Occipital lobe (tissue), 1 donor: ENCODE measurements at regions not wholly inside any gene's neighbourhood (a gene's known extent, or its start where the extent isn't known, plus 50 kb on each side); places are given as distances from the start of the nearest gene placed in this dataset.
A peak's percentile ranks its signal among the peaks of the same experiment; 100 is the strongest.
"Not testable (repeated sequence)": the region's sequence is repeated elsewhere in the genome, so short reads cannot be mapped to it uniquely, and the experiment has no call there.

Experiments used
- DNase-seq: peaks from one replicate; lab custom pipeline; 2025; lab: John Stamatoyannopoulos, UW

DNA sequence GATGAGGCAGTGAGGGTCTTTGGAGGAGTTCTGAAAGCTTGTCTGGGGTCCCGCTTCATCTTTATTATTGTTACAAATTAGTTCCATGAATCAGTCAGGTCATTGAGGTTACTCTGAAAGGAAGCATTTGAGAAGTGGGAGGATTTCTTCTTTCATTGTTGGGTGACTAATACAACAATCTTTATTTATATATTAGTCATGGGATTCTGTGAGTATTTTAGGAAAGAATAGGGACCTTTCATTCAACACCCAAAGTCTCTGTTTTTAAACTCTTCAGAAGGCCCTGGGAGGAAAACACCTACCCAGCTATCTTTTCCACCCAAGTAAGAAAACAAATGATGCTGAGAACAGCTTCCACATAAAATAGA, 98.3 kb downstream of the SOD2 start:
- DNase-seq, result no peak

DNA sequence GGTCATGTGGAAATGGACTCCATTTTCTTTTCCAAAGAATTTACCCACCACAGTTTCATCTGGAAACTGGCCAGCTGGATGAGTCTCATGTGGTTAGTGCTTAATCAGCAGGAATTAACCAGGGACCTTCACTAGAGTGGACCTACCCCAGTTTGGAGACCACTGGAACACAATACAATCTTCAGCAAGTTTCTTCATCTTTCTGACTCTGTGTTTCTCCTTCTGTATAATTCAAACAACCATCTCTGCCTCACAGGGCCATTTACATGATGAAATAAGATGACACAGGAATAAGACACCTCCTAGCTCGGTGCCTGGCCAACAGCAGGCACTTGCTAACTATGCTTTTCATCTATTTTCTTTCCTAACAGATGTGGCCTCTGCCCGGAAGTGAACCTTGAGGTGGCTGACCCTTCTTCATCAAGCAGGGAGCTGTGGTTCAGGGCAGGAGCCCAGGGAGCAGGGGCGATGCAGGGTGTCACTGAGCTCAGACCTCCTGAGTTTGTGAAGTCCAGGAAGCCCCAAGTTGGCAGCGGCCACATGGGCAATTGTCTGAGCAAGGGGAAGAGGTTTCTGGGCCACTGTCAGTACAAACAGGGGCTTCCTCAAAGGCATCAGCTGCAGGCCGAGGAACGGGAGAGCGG, 98.8 kb downstream of the SOD2 start:
- no peak for DNase-seq

DNA sequence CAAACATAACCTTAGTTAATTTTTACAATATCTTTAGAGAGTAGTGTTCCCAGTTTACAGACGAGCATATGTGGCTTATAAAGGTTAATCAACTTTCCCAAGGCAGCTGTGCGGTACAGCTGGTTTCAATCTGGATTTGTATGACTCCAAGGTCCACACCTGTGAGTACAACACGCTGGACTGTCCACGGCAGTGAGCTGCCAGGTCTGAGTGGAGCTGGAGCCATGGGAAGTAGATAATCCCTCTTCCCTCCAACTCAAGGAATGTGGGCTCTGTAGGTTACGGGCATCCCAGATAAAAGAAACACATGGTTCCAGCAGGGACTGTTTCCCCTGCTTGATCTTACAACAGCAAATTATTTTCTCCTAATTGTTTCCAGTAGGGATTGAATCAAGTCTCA, 102.2 kb downstream of the SOD2 start:
- no peak for DNase-seq

DNA sequence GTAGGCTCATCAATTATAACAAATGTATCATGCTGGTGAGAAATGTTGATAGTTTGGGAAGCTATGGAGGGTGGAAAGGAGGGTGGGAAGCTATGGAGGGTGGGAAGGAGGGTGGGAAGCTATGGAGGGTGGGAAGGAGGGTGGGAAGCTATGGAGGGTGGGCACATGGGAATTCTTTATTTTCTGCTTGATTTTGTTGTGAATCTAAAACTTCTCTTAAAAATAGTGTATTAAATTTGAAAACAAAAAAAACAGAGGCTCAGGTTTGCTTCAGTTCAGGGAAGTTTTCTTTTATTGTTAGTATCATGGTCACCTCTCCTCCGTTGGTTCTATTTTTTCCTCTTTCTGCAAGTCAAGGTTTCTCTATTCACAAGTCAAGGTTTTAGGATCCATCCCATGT, 106.4 kb downstream of the SOD2 start:
- DNase-seq, result no peak

DNA sequence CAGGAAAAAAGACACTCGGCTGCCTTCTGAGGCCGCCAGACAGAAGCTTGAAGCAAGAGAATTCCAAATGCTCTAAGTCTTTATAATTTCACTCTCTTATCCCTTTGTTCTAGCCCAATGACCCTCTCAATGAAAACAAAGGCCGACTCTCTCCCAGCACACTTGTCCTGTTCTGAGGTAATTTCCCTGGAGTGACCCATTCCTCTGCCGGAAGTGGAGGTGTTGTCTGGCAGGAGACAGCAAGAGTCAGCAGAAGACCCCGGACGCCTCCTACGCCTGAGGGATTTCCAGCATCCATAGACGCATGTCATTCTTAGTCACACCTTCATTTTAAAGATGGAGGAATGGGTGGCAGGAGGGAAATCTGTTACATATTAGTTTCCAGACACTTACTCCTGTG, 110.3 kb downstream of the SOD2 start:
- no peak for DNase-seq

DNA sequence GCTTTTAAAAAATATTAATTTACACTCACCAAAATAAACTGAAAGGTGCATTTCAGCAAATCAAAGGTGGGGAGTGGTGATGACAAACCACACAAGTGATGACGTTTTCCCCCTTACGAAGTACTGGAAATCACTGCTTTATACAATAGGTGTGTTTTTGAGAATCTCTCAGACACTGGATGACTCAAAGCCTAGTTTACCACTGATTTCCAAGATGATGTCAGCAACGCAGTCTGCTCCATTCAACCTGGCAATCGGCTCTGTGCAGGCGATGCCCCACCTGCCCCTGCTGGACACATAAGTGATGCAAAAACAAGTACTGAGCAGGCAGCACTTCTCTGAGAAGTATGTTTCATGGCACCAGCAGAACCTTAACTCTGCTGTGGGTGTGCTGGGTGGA, 114.4 kb downstream of the SOD2 start:
- no peak for DNase-seq

DNA sequence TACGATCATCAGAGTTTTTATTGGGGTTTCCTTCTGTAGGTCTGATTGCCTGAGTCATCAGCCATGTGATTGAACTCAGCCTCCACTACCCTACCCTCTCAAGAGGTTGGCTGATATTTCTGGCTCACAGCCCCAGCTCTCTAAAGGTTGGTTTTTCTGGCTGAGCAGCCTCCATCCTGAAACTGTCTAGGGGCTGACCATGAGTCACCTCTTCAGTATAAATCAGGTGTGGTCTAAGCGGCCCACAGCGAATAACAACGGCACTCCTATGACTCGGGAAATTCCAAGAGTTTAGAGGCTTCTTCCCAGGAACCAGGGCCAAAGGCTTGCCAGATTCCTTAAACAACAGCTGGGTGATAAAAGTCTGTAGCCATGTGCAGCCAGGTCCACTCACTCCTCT, 115.5 kb downstream of the SOD2 start:
- peak; percentile 1 for DNase-seq

DNA sequence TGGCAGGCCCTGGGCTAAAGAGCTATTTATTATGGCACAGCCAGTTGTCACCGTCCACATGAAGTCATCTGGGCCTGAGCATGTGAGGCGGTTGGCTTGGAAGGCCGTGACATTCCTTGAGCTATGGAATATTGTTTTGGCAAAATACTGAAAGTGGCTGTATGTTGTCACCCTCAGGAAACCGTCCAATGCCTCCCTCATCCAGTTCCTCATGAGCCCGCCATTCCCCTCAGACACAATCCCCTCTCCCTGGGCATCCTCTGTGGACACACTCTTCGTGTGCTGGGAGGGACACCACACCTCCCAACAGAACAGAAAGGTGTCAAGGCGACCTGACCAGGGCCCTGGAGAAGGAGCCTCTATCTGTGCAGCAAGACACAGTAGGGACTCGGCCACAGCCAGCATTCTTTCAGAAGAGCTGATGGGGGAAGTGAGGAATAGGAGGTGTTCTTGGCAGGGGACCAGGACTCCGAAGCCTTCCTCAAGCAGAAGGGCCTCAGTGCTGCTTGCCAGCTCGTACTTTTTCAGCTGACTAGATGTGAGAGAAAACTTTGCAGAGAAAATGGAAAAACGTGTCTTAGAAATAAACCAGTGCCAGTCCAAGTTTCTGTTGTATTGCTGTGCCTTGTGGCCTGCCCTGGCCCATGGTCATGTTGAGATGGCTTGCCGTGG, 120.5 kb downstream of the SOD2 start:
- DNase-seq, result no peak

DNA sequence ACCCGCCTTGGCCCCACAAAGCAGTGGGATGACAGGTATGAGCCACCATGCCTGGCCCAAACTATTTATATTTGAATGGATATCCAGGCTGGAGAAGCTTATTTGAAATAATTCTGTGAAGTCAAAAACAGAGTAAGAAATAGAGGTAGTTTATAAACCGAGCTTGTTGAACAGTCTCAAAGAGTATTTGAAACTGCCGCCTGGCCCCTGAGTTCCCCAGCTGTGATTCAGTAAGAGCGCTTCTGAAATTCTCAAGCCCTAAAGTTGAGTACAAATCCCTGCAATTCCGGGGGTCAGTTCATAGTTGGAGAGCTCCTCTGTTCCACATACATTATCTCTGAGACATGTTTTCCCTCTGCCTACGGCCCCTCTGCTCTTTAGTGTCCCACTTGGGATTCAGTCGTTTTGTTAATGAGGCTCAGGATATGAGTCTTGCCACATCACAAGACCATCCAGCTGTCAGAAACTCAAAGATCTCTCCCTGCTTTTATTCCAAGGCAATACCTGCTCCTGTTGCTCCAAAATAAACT, 127.8 kb downstream of the SOD2 start:
- no peak for DNase-seq

DNA sequence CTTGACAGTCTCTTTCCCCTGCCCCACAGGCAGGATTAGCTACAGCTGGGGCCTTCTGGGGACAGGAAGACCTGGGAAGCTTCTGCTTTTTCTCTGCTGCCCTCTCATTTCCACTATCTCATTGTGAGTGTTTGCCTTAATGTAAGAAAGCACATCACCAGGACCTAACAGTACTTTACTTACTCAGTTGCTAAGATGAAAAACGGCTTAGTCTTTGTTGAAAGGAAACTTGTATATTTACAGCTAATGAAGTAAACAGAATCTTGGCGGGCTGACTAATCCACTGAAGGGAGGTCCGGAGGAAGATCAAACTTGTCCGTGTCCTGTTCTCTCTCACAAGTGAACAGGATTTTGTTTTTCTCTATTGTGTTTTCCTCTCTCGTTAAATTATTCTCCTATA, 128.6 kb downstream of the SOD2 start:
- no peak for DNase-seq

DNA sequence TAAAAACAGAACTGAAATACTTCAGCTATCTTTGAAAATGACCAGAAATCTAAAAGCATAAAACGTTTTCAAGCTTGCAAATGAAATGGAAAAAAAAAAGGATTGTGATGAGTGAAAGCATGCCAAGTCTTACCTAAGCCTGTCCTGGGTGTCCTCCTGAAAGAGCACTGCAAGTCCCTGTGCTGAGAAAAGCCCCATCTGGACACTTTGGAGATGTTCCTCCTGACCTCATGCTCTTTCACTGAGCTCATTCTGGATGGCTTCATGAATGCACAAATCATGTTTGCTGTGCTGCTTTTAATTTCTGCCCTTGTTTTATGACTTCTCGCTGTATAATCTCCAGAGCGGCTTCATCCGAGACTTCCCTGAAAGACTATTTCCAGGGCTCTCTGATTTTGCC, 136.0 kb downstream of the SOD2 start:
- no peak for DNase-seq

DNA sequence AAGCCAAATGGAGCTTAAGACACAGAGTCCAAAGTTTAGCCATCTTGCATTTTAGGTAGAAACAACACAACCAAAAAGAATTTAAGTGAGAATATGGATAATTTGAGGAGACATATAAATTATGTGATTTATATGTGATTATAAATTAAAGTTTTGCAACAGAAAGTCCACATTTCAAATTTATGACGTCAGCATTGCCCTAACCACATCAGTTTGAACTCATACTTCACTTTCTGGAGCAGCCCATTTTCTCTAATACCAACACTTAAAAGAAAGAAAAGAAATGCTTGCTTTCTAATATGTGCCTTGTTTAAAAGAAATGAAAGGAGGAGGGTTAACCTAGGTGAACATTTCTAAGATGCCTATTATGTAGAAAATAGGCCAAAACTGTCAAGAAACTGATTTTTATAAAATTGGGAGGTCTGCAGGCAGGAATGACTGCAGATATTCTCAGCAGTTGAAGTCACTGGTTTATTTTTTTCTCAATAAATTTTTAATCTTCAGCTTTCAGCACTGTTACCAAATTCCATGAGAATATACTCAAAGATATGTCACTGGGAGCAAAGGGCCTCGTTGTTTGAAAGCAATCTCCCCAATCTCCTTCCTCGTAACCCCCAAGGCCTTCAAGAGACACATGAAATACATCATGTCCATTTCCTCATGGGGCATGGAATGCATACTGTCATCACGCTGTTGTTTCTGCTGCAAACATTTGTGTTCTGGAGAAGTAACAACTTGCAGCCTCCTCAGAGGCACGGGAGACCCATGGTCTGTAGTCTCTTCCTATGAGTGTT, 137.8 kb downstream of the SOD2 start:
- no peak for DNase-seq

DNA sequence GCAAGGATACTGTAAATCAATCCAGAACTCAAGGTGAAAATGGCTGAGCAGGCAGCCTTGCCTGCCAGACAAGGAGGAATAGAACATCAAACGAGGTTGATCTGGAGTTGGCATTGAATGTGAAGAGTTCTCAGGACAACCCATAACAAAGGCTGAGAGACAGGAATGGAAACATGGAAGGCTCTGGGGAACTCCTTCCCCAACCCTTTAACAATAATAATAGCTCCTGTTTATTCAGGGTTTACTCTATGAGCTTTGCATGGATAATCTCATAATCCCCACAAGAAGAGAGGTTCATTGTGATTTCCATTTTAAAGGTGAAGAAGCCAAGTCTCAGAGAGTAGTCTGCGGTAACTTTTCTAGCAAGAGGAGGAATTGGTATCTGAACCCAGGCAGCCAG, 151.7 kb downstream of the SOD2 start:
- DNase-seq, result no peak

DNA sequence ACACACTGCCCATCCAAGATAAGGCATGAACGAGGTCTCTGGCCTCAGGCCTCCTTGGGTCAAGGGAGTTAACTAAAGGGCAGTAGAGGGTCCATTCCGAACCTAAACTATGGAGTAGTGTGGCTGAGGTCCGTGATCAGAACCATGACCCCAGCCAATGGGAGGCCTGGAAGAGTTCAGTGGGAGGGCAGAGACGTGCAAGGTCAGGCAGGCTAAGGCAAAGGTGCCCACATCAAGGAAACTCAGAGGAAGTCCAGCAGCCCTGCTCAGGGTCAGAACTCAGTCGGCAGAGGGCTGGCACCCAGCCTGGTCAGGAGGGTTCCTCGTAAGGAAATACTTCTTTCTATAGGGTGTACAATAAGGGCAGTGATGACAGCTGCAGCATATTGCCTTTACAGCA, 152.2 kb downstream of the SOD2 start:
- DNase-seq, result no peak

DNA sequence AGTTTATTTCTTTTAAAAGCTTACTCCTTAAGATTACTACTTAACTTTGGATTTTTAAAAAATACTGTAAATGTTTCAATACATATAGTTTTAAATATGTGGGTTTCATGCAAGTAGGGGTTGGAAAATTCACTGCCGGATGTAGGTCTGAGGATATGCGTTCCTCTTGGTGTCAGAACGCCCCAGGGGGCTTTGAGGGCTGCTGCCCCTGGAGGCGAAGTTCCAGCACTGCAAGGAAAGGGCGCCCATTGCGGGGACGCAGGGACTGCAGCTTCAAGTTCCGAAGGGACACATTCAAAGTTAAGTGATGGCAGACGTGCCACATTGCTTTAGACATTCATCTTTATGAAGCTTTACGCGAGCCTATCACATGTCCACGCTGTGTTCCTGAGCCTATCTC, 152.9 kb downstream of the SOD2 start:
- no peak for DNase-seq

DNA sequence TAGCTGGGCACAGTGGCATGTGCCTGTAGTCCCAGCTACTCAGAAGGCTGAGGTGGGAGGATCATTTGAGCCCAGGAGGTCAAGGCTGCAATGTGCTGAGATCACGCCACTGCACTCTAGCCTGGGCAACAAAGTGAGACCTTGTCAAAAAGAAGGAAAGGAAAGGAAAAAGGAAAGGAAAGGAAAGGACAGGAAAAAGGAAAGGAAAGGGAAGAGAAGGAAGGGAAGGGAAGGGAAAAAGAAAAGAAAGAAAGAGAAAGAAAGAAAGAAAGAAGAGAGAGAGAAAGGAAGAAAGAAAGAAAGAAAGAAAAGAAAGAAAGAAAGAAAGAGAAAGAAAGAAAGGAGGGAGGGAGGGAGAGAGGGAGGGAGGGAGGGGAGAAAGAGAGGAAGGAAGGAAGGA, 155.0 kb downstream of the SOD2 start:
- not testable (repeated sequence) for DNase-seq

DNA sequence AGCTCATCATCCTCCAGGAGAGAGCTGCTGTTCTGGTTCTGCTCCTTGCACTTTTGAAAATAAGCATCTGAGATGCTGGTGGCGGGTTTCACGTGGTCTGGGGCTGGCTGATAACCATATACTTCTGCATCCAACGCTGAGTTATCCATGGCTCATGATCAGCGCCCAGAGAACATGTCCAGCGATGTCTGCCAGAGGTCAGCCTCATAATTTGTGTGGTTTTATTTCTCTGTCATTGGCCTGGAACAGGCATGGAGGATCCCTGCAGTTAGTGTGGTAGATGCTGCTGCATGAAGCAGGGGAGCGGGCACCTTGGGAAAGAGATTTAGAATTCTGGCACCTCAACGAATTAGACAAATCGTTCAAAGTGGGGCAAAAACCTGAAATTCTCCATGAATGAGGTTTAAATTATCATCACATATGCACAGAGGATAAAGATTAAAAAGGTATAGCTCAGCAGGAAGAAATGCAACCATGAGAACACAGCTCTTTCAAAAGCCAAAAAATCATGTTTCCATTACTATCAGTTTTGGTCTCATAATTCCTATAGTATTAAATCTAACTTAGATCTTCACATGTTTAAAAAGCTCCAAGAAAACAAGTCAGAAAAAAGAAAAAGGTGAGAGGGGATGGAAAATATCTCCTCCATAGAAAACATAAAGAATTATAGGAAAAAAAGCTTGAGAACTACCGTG, 157.2 kb downstream of the SOD2 start:
- DNase-seq, result no peak

DNA sequence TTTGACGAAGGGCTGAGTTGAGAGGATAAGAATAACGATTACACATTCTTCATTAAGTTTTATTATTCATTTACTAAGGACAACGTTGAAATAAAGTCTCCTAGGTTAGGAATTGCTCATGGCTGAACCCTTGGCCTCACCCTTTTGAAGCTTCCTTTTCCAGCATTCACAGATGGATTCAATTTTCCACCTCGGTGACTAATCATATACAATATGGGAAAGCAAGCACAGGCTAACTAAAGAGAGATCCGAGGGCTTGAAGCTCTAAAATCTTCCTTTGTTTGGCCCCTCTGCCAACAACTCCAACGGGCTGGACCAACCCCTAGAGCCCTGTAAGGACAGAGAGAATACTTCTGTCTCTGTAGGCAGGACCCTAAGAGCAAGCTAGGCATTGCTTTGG, 159.5 kb downstream of the SOD2 start:
- DNase-seq, result no peak

DNA sequence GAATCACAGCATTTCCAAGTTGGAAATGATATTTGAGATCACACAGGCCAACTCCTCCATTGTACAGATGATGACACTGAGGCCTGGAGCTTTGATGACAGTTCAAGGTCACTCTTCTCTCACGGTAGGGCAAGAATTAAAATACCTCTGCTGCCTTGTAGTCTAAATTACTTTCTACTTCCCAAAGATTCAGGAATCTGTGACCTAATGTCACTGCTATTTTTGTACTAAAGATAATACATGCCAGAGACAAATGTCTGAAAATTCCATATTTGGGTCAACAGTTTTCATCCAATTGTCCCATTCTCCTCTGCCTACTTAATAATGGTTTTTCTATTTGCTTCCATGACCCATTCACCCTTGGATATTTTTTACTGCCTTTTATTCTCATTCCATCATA, 160.0 kb downstream of the SOD2 start:
- DNase-seq, result no peak

DNA sequence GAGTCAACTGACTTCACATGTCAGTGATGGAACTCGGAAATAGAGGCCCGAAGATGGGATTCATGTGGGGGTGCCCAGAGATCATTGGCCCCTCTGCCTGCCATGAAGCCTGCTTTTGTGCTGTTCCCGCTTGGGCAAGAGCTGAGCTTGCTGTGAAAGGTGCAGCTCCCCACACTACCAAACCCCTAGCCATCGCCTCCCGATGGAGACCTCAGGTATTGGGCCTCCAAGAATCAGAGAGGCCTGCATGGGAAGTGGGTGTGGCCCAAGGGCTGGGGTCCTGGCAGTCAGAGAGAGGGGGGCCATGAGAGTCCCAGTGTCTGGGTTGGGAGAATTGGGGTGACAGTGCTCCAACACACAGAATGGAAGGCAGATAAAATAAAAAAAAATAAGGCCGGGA, 160.9 kb downstream of the SOD2 start:
- no peak for DNase-seq

DNA sequence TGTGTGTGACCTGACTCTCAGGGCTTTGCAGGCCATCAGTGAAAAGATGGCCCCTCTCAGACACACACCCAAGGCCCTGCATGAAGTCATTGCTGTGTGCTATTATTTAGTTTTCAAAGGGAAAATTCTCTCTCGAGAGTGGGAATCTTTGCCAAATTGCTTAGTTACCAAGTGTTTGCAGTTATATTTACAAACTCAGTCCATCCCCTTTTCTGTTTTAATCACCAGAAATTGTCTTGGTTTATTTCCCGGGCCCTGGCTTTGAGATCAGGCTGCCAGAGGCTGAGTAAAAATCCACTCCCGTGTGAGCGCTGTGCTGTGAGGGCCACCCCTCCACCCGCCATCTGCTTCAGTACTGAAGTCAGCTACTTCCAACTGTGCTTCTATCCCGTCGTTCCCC, 163.1 kb downstream of the SOD2 start:
- DNase-seq, result no peak

DNA sequence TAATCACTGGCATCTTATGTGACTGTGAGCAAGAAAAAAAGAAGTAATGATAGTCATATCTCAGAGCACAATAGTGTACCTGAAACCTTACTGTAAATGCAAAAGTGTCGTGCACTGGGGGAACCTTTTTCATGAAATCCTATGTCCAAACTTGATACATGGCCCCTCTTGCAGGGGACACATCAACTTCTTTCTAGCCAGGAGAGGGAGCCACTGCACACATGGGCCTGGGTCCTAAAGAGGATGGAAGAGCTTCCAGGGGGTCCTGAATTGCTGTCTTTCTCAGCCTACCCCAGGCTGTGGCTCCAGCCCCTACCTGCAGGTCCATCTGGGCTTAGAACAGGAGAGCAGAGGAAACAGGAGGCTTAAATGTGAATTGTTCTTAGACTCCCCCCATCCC, 165.7 kb downstream of the SOD2 start:
- no peak for DNase-seq
